ENCODE measurements at regions not wholly inside any gene's neighbourhood (a gene's known extent, or its start where the extent isn't known, plus 50 kb on each side); places are given as distances from the start of the nearest gene placed in this dataset.
"Not testable (repeated sequence)": the region's sequence is repeated elsewhere in the genome, so short reads cannot be mapped to it uniquely, and the experiment has no call there.

GRCh38 chr7:86391813-86392212, 251.9 kb upstream of the GRM3 start:
- Histone ChIP-seq H3K27me3 (no peaks in the 10 kb centered on the region), H3K4me3 (no peak overlapping the region), H3K4me1 (no peaks in the 10 kb centered on the region), H3K36me3 (no peaks in the 10 kb centered on the region), H3K9me3 (peaks cover 0 to 24% (median 0%) of the 10 kb centered on the region in 11 donors), H3K27ac (no peak overlapping the region)
- TF ChIP-seq CTCF (IDR thresholded peaks at IDR 0.05): no peak
- no peak for ATAC-seq
- intact Hi-C loops (cut with DNase I): no loop called here
- WGBS, 2 donors: 62 to 66% methylated on average over 6 of the region's 6 CpGs
- no peak for DNase-seq

GRCh38 chr7:86375602-86376001, 268.1 kb upstream of the GRM3 start:
- peaks cover 0 to 47% (median 2%) of the 10 kb centered on the region in 11 donors for H3K9me3 ChIP-seq
- 86% methylated on average over 10 of the region's 10 CpGs for WGBS, 2 donors
- H3K27me3 ChIP-seq; H3K4me3 ChIP-seq; DNase-seq; H3K27ac ChIP-seq; ATAC-seq; H3K36me3 ChIP-seq; intact Hi-C loops (cut with DNase I); H3K4me1 ChIP-seq: not testable (repeated sequence)

- 72 to 79% methylated on average over 3 of the region's 3 CpGs for WGBS, 2 donors
These were observed 271.4 kb upstream of the GRM3 start for GRCh38 chr7:86372262-86372661.

DNA sequence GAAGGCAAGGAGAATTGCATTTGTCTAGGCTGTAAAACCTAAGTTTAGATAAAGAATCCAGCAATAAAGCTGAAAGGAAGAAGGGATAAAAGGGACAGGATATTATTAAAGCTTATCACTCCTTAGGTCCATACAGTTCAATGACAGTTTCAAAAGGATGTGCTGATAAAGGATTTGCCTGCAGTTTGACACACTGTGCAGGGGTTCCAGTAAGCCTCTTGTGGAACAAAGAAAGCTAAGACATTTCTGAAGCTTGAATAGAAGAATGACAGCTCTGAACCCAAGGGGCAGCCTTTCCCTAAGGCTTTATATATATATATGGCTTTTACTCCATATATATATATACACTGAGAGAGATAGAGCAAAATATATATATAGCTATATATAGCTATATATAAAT, 276.8 kb upstream of the GRM3 start:
- no peak for TF ChIP-seq CTCF (IDR thresholded peaks at IDR 0.05)
- ATAC-seq: no peak
- no peak for DNase-seq
- H3K27ac ChIP-seq: no peak overlapping the region
- H3K4me1 ChIP-seq: no peaks in the 10 kb centered on the region
- H3K27me3 ChIP-seq: no peaks in the 10 kb centered on the region
- intact Hi-C loops (cut with DNase I): no loop called here
- no peaks in the 10 kb centered on the region for H3K36me3 ChIP-seq
- H3K4me3 ChIP-seq: no peak overlapping the region
- peaks cover 0 to 8% (median 0%) of the 10 kb centered on the region in 11 donors for H3K9me3 ChIP-seq

More at GRCh38 chr7:86372262-86372661, 271.4 kb upstream of the GRM3 start:
- no peak for DNase-seq
- Histone ChIP-seq H3K27me3 (no peaks in the 10 kb centered on the region), H3K27ac (no peak overlapping the region), H3K36me3 (no peaks in the 10 kb centered on the region), H3K4me3 (no peak overlapping the region), H3K9me3 (peaks cover 0 to 38% (median 0%) of the 10 kb centered on the region in 11 donors), H3K4me1 (no peaks in the 10 kb centered on the region)
- no peak for TF ChIP-seq CTCF (IDR thresholded peaks at IDR 0.05)
- ATAC-seq: no peak
- intact Hi-C loops (cut with DNase I): no loop called here

GRCh38 chr7:86340407-86340806, 303.3 kb upstream of the GRM3 start:
- H3K4me3 ChIP-seq; H3K27ac ChIP-seq; H3K27me3 ChIP-seq; H3K4me1 ChIP-seq; intact Hi-C loops (cut with DNase I); H3K36me3 ChIP-seq; ATAC-seq; DNase-seq: not testable (repeated sequence)
- H3K9me3 ChIP-seq: peaks cover 0 to 13% (median 0%) of the 10 kb centered on the region in 11 donors
- 77 to 92% methylated on average over 7 to 13 of the region's 14 CpGs for WGBS, 2 donors
